ENCODE measurements at regions not wholly inside any gene's neighbourhood (a gene's known extent, or its start where the extent isn't known, plus 50 kb on each side); places are given as distances from the start of the nearest gene placed in this dataset.

- Histone ChIP-seq H3K27me3 (no peaks in the 10 kb centered on the region), H3K27ac (no peak overlapping the region)
These were observed 262.5 kb downstream of the CBLN1 start for GRCh38 chr16:49019081-49019633.

GRCh38 chr16:49018259-49018931 is 263.2 kb downstream of the CBLN1 start:
- 66 to 83% (median 81%) methylated on average over 3 of the region's 3 CpGs for WGBS, 4 donors

More at GRCh38 chr16:49019081-49019633, 262.5 kb downstream of the CBLN1 start:
- intact Hi-C loops (cut with DNase I) = loop anchor here in 1 of 10 donors (10.0 kb wide), 1 partner anchor 266 kb away; the partner anchor contains the start of gene CBLN1
- 36 to 50% (median 40%) methylated on average over 13 to 14 of the region's 14 CpGs for whole genome bisulfite sequencing, 4 donors
- TF ChIP-seq POLR2A (IDR thresholded peaks at IDR 0.05) (no peak), CTCF (IDR thresholded peaks at IDR 0.05) (no peak)
- Histone ChIP-seq H3K4me3 (no peak overlapping the region), H3K36me3 (no peaks in the 10 kb centered on the region), H3K4me1 (peaks cover 0 to 4% (median 0%) of the 10 kb centered on the region in 12 donors), H3K9me3 (no peaks in the 10 kb centered on the region)
- DNase-seq = peak in 1 of 5 donors; percentile 29
- no peak for ATAC-seq

GRCh38 chr16:49017501-49017900 is 264.1 kb downstream of the CBLN1 start:
- Histone ChIP-seq H3K4me3 (no peak overlapping the region), H3K9me3 (no peaks in the 10 kb centered on the region), H3K27ac (no peak overlapping the region), H3K36me3 (no peaks in the 10 kb centered on the region), H3K4me1 (peaks cover 0 to 12% (median 2%) of the 10 kb centered on the region in 12 donors), H3K27me3 (no peaks in the 10 kb centered on the region)
- DNase-seq (no peak), ATAC-seq (no peak)
- intact Hi-C loops (cut with DNase I) = loop anchor here in 1 of 10 donors (10.0 kb wide), 1 partner anchor 267 kb away; the partner anchor contains the start of gene CBLN1
- 58 to 83% (median 79%) methylated on average over 2 of the region's 2 CpGs for WGBS, 4 donors
- TF ChIP-seq CTCF (IDR thresholded peaks at IDR 0.05) (no peak), POLR2A (IDR thresholded peaks at IDR 0.05) (no peak)

More at GRCh38 chr16:49018259-49018931, 263.2 kb downstream of the CBLN1 start:
- no peak for DNase-seq
- intact Hi-C loops (cut with DNase I) = loop anchor here in 1 of 10 donors (10.0 kb wide), 1 partner anchor 266 kb away; the partner anchor contains the start of gene CBLN1
- no peak for ATAC-seq
- Histone ChIP-seq H3K27ac (no peak overlapping the region), H3K9me3 (no peaks in the 10 kb centered on the region), H3K36me3 (no peaks in the 10 kb centered on the region), H3K4me1 (peaks cover 0 to 8% (median 0%) of the 10 kb centered on the region in 12 donors), H3K27me3 (no peaks in the 10 kb centered on the region), H3K4me3 (no peak overlapping the region)
- TF ChIP-seq POLR2A (IDR thresholded peaks at IDR 0.05) (no peak), CTCF (IDR thresholded peaks at IDR 0.05) (no peak)

GRCh38 chr16:49016461-49016860 is 265.2 kb downstream of the CBLN1 start:
- TF ChIP-seq POLR2A (IDR thresholded peaks at IDR 0.05) = no peak
- TF ChIP-seq CTCF (IDR thresholded peaks at IDR 0.05) = no peak
- Histone ChIP-seq H3K27me3 (no peaks in the 10 kb centered on the region), H3K36me3 (no peaks in the 10 kb centered on the region), H3K9me3 (no peaks in the 10 kb centered on the region), H3K4me3 (no peak overlapping the region), H3K27ac (no peak overlapping the region), H3K4me1 (peaks cover 0 to 21% (median 4%) of the 10 kb centered on the region in 12 donors)
- no peak for ATAC-seq
- DNase-seq = no peak
- intact Hi-C loops (cut with DNase I) = loop anchor here in 1 of 10 donors (10.0 kb wide), 1 partner anchor 268 kb away; the partner anchor contains the start of gene CBLN1
- WGBS, 4 donors = 59 to 71% (median 68%) methylated on average over 8 of the region's 8 CpGs
